H1 (cell line): ENCODE measurements at regions not wholly inside any gene's neighbourhood (a gene's known extent, or its start where the extent isn't known, plus 50 kb on each side); places are given as distances from the start of the nearest gene placed in this dataset.

ENCODE experiments used
- CTCF ChIA-PET: fragments of 300-600 bp; sonication (Branson Sonifier 250); formaldehyde crosslinking; loops from one replicate; lab custom pipeline; 2021; ENCODE audit not compliant: partially characterized antibody; lab: Charles Lee
- POLR2A ChIA-PET: fragments of 300-600 bp; sonication (Branson Sonifier 250); formaldehyde crosslinking; loops from one replicate; lab custom pipeline; 2021; ENCODE audit warnings: inconsistent platforms; ENCODE audit not compliant: partially characterized antibody; lab: Charles Lee
- DNase-seq, 2 experiments: peaks; one replicate each; pipeline versions ENCODE4 v3.0.0 to v3.0.0-alpha.2; 2010 to 2022; ENCODE audit warnings: low spot score in 2 of 2, low read depth in 1 of 2, mixed read lengths in 1 of 2
- FAIRE-seq: peaks from 2 replicates; lab custom pipeline; 2011; peaks lifted over from hg19 to GRCh38; lab: Jason Lieb, UNC
- H2AFZ ChIP-seq: 2 replicates; pipeline ENCODE4 v1.8.1; 2012; ENCODE audit warnings: low read length, inconsistent platforms
- H2AK5ac ChIP-seq: 2 replicates; pipeline ENCODE4 v1.6.1; 2013; ENCODE audit warnings: low read depth, low read length
- H2BK120ac ChIP-seq: replicated peaks from 2 replicates; pipeline ENCODE3; 2013; ENCODE audit warnings: low read depth, low read length, inconsistent platforms
- H2BK12ac ChIP-seq: 2 replicates; pipeline ENCODE4 v1.6.1; 2013; ENCODE audit warnings: low read depth, low read length
- H2BK15ac ChIP-seq: 2 replicates; pipeline ENCODE4 v1.6.1; 2013; ENCODE audit warnings: low read length
- H2BK20ac ChIP-seq: 2 replicates; pipeline ENCODE4 v1.6.1; 2013; ENCODE audit warnings: low read length
- H2BK5ac ChIP-seq: 2 replicates; pipeline ENCODE4 v1.6.1; 2013; ENCODE audit warnings: low read depth, low read length
- H3K14ac ChIP-seq: 2 replicates; pipeline ENCODE4 v1.6.1; 2013; ENCODE audit warnings: inconsistent platforms; ENCODE audit not compliant: insufficient read length
- H3K18ac ChIP-seq: 2 replicates; pipeline ENCODE4 v1.6.1; 2013; ENCODE audit warnings: low read length; ENCODE audit errors: extremely low read depth
- H3K23ac ChIP-seq: 2 replicates; pipeline ENCODE4 v1.6.1; 2013; ENCODE audit warnings: inconsistent platforms; ENCODE audit not compliant: insufficient read length
- H3K23me2 ChIP-seq: 2 replicates; pipeline ENCODE4 v1.6.1; 2013; ENCODE audit warnings: low read depth, low read length
- H3K27ac ChIP-seq: 2 replicates; pipeline ENCODE4 v1.6.1; 2011; ENCODE audit warnings: low read depth, low read length, inconsistent platforms
- H3K27me3 ChIP-seq, 4 experiments: replicated peaks in 1 of 4; 1 replicate in 1 of 4; 2 replicates in 3 of 4; pipeline versions ENCODE4 v1.6.1 to v1.8.1; 2011 to 2013; ENCODE audit warnings: low read length in 3 of 4, mild to moderate bottlenecking in 3 of 4, inconsistent platforms in 2 of 4, mixed read lengths in 2 of 4, moderate library complexity in 1 of 4; ENCODE audit not compliant: control insufficient read depth in 3 of 4, insufficient read depth in 3 of 4; ENCODE audit errors: extremely low read depth in 1 of 4
- H3K36me3 ChIP-seq, 4 experiments: 2 replicates each; pipeline versions ENCODE4 v1.6.1 to v1.8.1; 2011 to 2013; ENCODE audit warnings: mild to moderate bottlenecking in 4 of 4, low read length in 3 of 4, moderate library complexity in 2 of 4, control low read depth in 1 of 4, inconsistent platforms in 1 of 4; ENCODE audit not compliant: insufficient read depth in 4 of 4, control insufficient read depth in 2 of 4
- H3K4ac ChIP-seq: replicated peaks from 2 replicates; pipeline ENCODE3; 2013; ENCODE audit warnings: low read length, low read depth, mixed read lengths, inconsistent platforms; ENCODE audit not compliant: insufficient read length
- H3K4me1 ChIP-seq, 4 experiments: replicated peaks in 1 of 4; 1 replicate in 1 of 4; 2 replicates in 3 of 4; pipeline versions ENCODE4 v1.6.1 to v1.8.1; 2011 to 2013; ENCODE audit warnings: low read length in 3 of 4, inconsistent platforms in 2 of 4, mixed read lengths in 1 of 4; ENCODE audit not compliant: insufficient read depth in 4 of 4, control insufficient read depth in 3 of 4
- H3K4me2 ChIP-seq, 2 experiments: 2 replicates each; pipeline versions ENCODE4 v1.6.1 to v1.8.1; 2011 to 2013; ENCODE audit warnings: low read depth in 2 of 2, low read length in 2 of 2, control low read depth in 1 of 2, inconsistent platforms in 1 of 2, mild to moderate bottlenecking in 1 of 2; ENCODE audit not compliant: insufficient read depth in 1 of 2
- H3K4me3 ChIP-seq, 4 experiments: fragments of 200-600, 300-600 bp in 1 of 4; sonication (generic), shearing (Covaris generic), sonication (Bioruptor Twin) in 1 of 4; 2 replicates each; pipeline versions ENCODE4 v1.5.1 to v1.8.1; 2011 to 2016; ENCODE audit warnings: low read length in 4 of 4, low read depth in 3 of 4, control low read depth in 2 of 4, inconsistent platforms in 2 of 4, mild to moderate bottlenecking in 2 of 4, mixed read lengths in 1 of 4, moderate library complexity in 1 of 4; ENCODE audit not compliant: insufficient read depth in 2 of 4; ENCODE audit errors: extremely low read depth in 1 of 4
- H3K56ac ChIP-seq: replicated peaks from 2 replicates; pipeline ENCODE3; 2013; ENCODE audit warnings: low read depth, mild to moderate bottlenecking, mixed read lengths, low read length, inconsistent platforms; ENCODE audit not compliant: insufficient read length
- H3K79me1 ChIP-seq: 2 replicates; pipeline ENCODE4 v1.6.1; 2013; ENCODE audit warnings: low read depth, low read length, control low read depth
- H3K79me2 ChIP-seq, 2 experiments: 2 replicates each; pipeline versions ENCODE4 v1.6.1 to v1.8.1; 2012 to 2013; ENCODE audit warnings: low read length in 2 of 2, mild to moderate bottlenecking in 2 of 2, inconsistent platforms in 1 of 2; ENCODE audit not compliant: insufficient read depth in 2 of 2, control insufficient read depth in 1 of 2
- H3K9ac ChIP-seq, 4 experiments: replicated peaks in 1 of 4; 1 replicate in 1 of 4; 2 replicates in 3 of 4; pipeline versions ENCODE4 v1.6.1 to v1.8.1; 2011 to 2013; ENCODE audit warnings: low read depth in 3 of 4, low read length in 3 of 4, control low read depth in 2 of 4, mild to moderate bottlenecking in 2 of 4, moderate library complexity in 2 of 4, inconsistent platforms in 1 of 4; ENCODE audit errors: extremely low read depth in 1 of 4
- H3K9me3 ChIP-seq, 2 experiments: 2 replicates each; pipeline versions ENCODE4 v1.6.1 to v1.8.1; 2012 to 2013; ENCODE audit warnings: mild to moderate bottlenecking in 2 of 2, moderate library complexity in 2 of 2, control low read depth in 1 of 2, inconsistent platforms in 1 of 2, low read depth in 1 of 2, low read length in 1 of 2, mixed read lengths in 1 of 2; ENCODE audit not compliant: insufficient read depth in 2 of 2
- H4K20me1 ChIP-seq, 2 experiments: replicated peaks in 1 of 2; 2 replicates each; pipeline versions ENCODE3 to v1.8.1; 2011 to 2013; ENCODE audit warnings: inconsistent platforms in 2 of 2, low read length in 2 of 2, mild to moderate bottlenecking in 1 of 2; ENCODE audit not compliant: insufficient read depth in 2 of 2, control insufficient read depth in 1 of 2
- H4K5ac ChIP-seq: 2 replicates; pipeline ENCODE4 v1.6.1; 2013; ENCODE audit warnings: low read length, low read depth, mixed read lengths, inconsistent platforms; ENCODE audit not compliant: insufficient read length
- H4K8ac ChIP-seq: 2 replicates; pipeline ENCODE4 v1.8.0; 2013; ENCODE audit warnings: mild to moderate bottlenecking, moderate library complexity, low read length, inconsistent platforms; ENCODE audit not compliant: insufficient read depth; ENCODE audit errors: extremely low read depth
- H4K91ac ChIP-seq: replicated peaks from 2 replicates; pipeline ENCODE3; 2013; ENCODE audit warnings: low read length, mixed read lengths, inconsistent platforms; ENCODE audit not compliant: insufficient read length
- CBX5 ChIP-seq: fragments of 300-800, 300-1000 bp; sonication (generic); IDR thresholded peaks from 2 replicates; pipeline ENCODE4 v1.7.1; 2016; ENCODE audit warnings: antibody characterized with exemption, low read length, low read depth
- E2F6 ChIP-seq: IDR thresholded peaks from 2 replicates; pipeline ENCODE4 v1.6.1; 2012; ENCODE audit warnings: inconsistent platforms
- FOSL1 ChIP-seq: IDR thresholded peaks from 2 replicates; pipeline ENCODE4 v1.6.1; 2011; ENCODE audit warnings: mild to moderate bottlenecking, low read depth, low read length, moderate library complexity; ENCODE audit not compliant: insufficient read depth
- RXRA ChIP-seq: IDR thresholded peaks from 2 replicates; pipeline ENCODE4 v1.6.1; 2011; ENCODE audit warnings: low read depth, mild to moderate bottlenecking, low read length, moderate library complexity; ENCODE audit not compliant: insufficient read depth
- SIX5 ChIP-seq: IDR thresholded peaks from 2 replicates; pipeline ENCODE4 v1.6.1; 2011; ENCODE audit warnings: mild to moderate bottlenecking, low read depth, low read length
- SUZ12 ChIP-seq: fragments of 200-600 bp; sonication (generic); IDR thresholded peaks from 2 replicates; pipeline ENCODE4 v1.6.1; 2012; ENCODE audit warnings: mild to moderate bottlenecking, inconsistent platforms, low read length, moderate library complexity, mixed read lengths
- WGBS, 2 experiments: shearing (Covaris generic) in 1 of 2; methylation state at CpG; one replicate each; pipeline versions ENCODE4 v1.1.6 to v1.1.7; 2013 to 2015; ENCODE audit warnings: low lambda C conversion rate in 2 of 2, mixed read lengths in 2 of 2, inconsistent platforms in 1 of 2, low coverage in 1 of 2, missing lambda C conversion rate in 1 of 2; ENCODE audit not compliant: insufficient replicate concordance in 2 of 2, insufficient coverage in 1 of 2, insufficient read length in 1 of 2; ENCODE audit errors: extremely low coverage in 1 of 2, missing lambda C conversion rate in 1 of 2; 5-methylcytosine and 5-hydroxymethylcytosine counted together

GRCh38 chr11:91156041-91156440 is 933.2 kb upstream of the CHORDC1 start:
- Histone ChIP-seq H4K20me1 (no peaks in the 10 kb centered on the region), H4K5ac (no peak overlapping the region), H4K8ac (no peak overlapping the region), H3K23ac (no peak overlapping the region), H4K91ac (no peak overlapping the region), H3K18ac (no peak overlapping the region), H3K4me2 (no peak overlapping the region), H3K4ac (no peak overlapping the region), H3K9ac (no peak overlapping the region), H3K79me1 (no peaks in the 10 kb centered on the region), H3K9me3 (peaks cover 7 to 9% of the 10 kb centered on the region in 2 experiments; a peak in 3 of 4 replicates), H3K79me2 (no peaks in the 10 kb centered on the region), H3K23me2 (no peaks in the 10 kb centered on the region), H3K27ac (no peak overlapping the region), H2BK12ac (no peak overlapping the region), H3K56ac (no peak overlapping the region), H3K36me3 (no peaks in the 10 kb centered on the region), H2AFZ (0 out of 2 replicates have a peak overlapping the region, but pooled peaks have one; percentile 4), H2BK5ac (no peak overlapping the region), H3K27me3 (no peaks in the 10 kb centered on the region), H3K4me3 (no peak overlapping the region), H3K4me1 (no peaks in the 10 kb centered on the region), H2BK15ac (no peak overlapping the region), H2BK20ac (no peak overlapping the region), H2AK5ac (no peak overlapping the region), H3K14ac (no peak overlapping the region), H2BK120ac (no peak overlapping the region)
- POLR2A ChIA-PET: no interaction called here
- DNase-seq (no peak), FAIRE-seq (no peak)
- TF ChIP-seq RXRA (no peak), SIX5 (no peak), CBX5 (no peak), E2F6 (no peak), FOSL1 (no peak), SUZ12 (no peak)
- CTCF ChIA-PET: no interaction called here
- WGBS, 2 experiments: 90% methylated on average over 8 of the region's 8 CpGs; no CpG with 5 or more reads in 1 of the 2 experiments
